ENCODE measurements at regions not wholly inside any gene's neighbourhood (a gene's known extent, or its start where the extent isn't known, plus 50 kb on each side); places are given as distances from the start of the nearest gene placed in this dataset.

DNA sequence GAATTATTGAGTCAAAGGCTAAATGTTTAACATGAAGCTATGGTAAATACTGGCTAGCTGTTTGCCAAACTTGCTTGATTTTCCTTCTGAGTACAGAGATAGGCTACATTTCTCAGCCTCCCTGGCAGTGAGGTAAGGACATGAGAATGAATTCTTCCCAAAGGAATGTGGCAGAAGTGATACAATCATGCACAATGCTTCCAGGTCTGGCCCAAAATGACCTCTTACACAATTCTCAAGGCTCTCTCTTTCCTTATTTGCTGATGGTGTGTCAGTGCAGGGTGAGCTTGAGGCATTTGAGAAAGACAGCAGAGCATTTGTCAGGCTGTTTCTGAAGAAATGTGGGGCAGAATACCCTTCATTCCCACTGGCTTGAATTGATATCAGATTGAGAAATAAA lies 95.6 kb upstream of the NABP1 start:
- TF ChIP-seq, protein P1, sequence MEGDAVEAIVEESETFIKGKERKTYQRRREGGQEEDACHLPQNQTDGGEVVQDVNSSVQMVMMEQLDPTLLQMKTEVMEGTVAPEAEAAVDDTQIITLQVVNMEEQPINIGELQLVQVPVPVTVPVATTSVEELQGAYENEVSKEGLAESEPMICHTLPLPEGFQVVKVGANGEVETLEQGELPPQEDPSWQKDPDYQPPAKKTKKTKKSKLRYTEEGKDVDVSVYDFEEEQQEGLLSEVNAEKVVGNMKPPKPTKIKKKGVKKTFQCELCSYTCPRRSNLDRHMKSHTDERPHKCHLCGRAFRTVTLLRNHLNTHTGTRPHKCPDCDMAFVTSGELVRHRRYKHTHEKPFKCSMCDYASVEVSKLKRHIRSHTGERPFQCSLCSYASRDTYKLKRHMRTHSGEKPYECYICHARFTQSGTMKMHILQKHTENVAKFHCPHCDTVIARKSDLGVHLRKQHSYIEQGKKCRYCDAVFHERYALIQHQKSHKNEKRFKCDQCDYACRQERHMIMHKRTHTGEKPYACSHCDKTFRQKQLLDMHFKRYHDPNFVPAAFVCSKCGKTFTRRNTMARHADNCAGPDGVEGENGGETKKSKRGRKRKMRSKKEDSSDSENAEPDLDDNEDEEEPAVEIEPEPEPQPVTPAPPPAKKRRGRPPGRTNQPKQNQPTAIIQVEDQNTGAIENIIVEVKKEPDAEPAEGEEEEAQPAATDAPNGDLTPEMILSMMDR (IDR thresholded peaks at IDR 0.05; ENCODE audit: extremely low read depth in 1 of 2, insufficient read depth in 1 of 2, low read depth in 1 of 2, low read length in 2 of 2): no peak
- TF ChIP-seq MYC (IDR thresholded peaks at IDR 0.05; ENCODE audit: low read depth, low read length) (no peak), POLR2A (IDR thresholded peaks at IDR 0.05; ENCODE audit: low read depth, low read length) (no peak), POLR2AphosphoS5 (IDR thresholded peaks at IDR 0.05; ENCODE audit: insufficient read depth, low read depth, low read length) (no peak), EZH2 (IDR thresholded peaks at IDR 0.05; ENCODE audit: borderline replicate concordance, low read depth, low read length, severe bottlenecking) (no peak)
- TF ChIP-seq, protein P2, sequence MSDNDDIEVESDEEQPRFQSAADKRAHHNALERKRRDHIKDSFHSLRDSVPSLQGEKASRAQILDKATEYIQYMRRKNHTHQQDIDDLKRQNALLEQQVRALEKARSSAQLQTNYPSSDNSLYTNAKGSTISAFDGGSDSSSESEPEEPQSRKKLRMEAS (IDR thresholded peaks at IDR 0.05; ENCODE audit: insufficient read depth, insufficient read length): no peak

Measured in endothelial cell of umbilical vein (primary cell).